ENCODE measurements at regions not wholly inside any gene's neighbourhood (a gene's known extent, or its start where the extent isn't known, plus 50 kb on each side); places are given as distances from the start of the nearest gene placed in this dataset.

- H3K4me3 ChIP-seq, result no peak overlapping the region
- peaks cover 0 to 42% (median 15%) of the 10 kb centered on the region in 12 donors for H3K4me1 ChIP-seq
- WGBS, 4 donors, result 72 to 77% (median 75%) methylated on average over 8 of the region's 8 CpGs
- TF ChIP-seq POLR2A (IDR thresholded peaks at IDR 0.05), result no peak
- no peak for TF ChIP-seq CTCF (IDR thresholded peaks at IDR 0.05)
- peak overlapping the region in 9 of 12 donors; percentile 30 to 72 (median 45) for H3K27ac ChIP-seq
- no peaks in the 10 kb centered on the region for H3K36me3 ChIP-seq
- intact Hi-C loops (cut with DNase I), result loop anchor here in 2 of 10 donors (10.0 kb wide), 2 partner anchors 103 to 113 kb away; no protein-coding TSS in a partner anchor
- peak in 1 of 5 donors; percentile 43 for DNase-seq
- H3K27me3 ChIP-seq, result no peaks in the 10 kb centered on the region
- H3K9me3 ChIP-seq, result peaks cover 0 to 3% (median 0%) of the 10 kb centered on the region in 12 donors
- ATAC-seq, result peak in 3 of 4 donors; percentile 11 to 17 (median 15)
Observed at GRCh38 chr5:79871364-79872120, 119.5 kb downstream of the MTX3 start.

- ATAC-seq, result no peak
- WGBS, 4 donors, result 74 to 90% (median 78%) methylated on average over 5 of the region's 5 CpGs
Observed at GRCh38 chr5:79868163-79868670, 122.8 kb downstream of the MTX3 start.

GRCh38 chr5:79865579-79865978, 125.5 kb downstream of the MTX3 start:
- intact Hi-C loops (cut with DNase I), result loop anchor here in 1 of 10 donors (5.0 kb wide), 1 partner anchor 313 kb away; no protein-coding TSS in a partner anchor
- TF ChIP-seq POLR2A (IDR thresholded peaks at IDR 0.05) (no peak), CTCF (IDR thresholded peaks at IDR 0.05) (no peak)
- WGBS, 4 donors, result 62 to 84% (median 82%) methylated on average over 2 of the region's 2 CpGs
- peaks cover 0 to 8% (median 0%) of the 10 kb centered on the region in 12 donors for H3K9me3 ChIP-seq
- H3K27me3 ChIP-seq, result no peaks in the 10 kb centered on the region
- no peaks in the 10 kb centered on the region for H3K36me3 ChIP-seq
- DNase-seq, result no peak
- peaks cover 0 to 5% (median 0%) of the 10 kb centered on the region in 12 donors for H3K4me1 ChIP-seq
- peak overlapping the region in 3 of 12 donors; percentile 3 to 28 (median 28) for H3K27ac ChIP-seq
- ATAC-seq, result peak; percentile 29 to 80 (median 44)
- no peak overlapping the region for H3K4me3 ChIP-seq

More at GRCh38 chr5:79868163-79868670, 122.8 kb downstream of the MTX3 start:
- Histone ChIP-seq H3K36me3 (no peaks in the 10 kb centered on the region), H3K9me3 (peaks cover 0 to 8% (median 0%) of the 10 kb centered on the region in 12 donors), H3K27ac (no peak overlapping the region), H3K4me3 (no peak overlapping the region), H3K4me1 (peaks cover 0 to 22% (median 10%) of the 10 kb centered on the region in 12 donors), H3K27me3 (no peaks in the 10 kb centered on the region)
- no peak for DNase-seq
- no peak for TF ChIP-seq POLR2A (IDR thresholded peaks at IDR 0.05)
- TF ChIP-seq CTCF (IDR thresholded peaks at IDR 0.05), result no peak
- intact Hi-C loops (cut with DNase I), result loop anchor here in 1 of 10 donors (5.0 kb wide), 1 partner anchor 316 kb away; no protein-coding TSS in a partner anchor

- Histone ChIP-seq H3K9me3 (peaks cover 0 to 8% (median 0%) of the 10 kb centered on the region in 12 donors), H3K27ac (peak overlapping the region in 5 of 12 donors; percentile 14 to 28 (median 22)), H3K27me3 (no peaks in the 10 kb centered on the region), H3K4me1 (peaks cover 0 to 16% (median 2%) of the 10 kb centered on the region in 12 donors), H3K4me3 (no peak overlapping the region), H3K36me3 (no peaks in the 10 kb centered on the region)
- 36 to 66% (median 46%) methylated on average over 4 of the region's 4 CpGs for WGBS, 4 donors
- ATAC-seq (peak in 2 of 4 donors; percentile 43 to 67), DNase-seq (no peak)
- TF ChIP-seq CTCF (IDR thresholded peaks at IDR 0.05), result no peak
- no peak for TF ChIP-seq POLR2A (IDR thresholded peaks at IDR 0.05)
- intact Hi-C loops (cut with DNase I), result loop anchor here in 1 of 10 donors (5.0 kb wide), 1 partner anchor 218 kb away; no protein-coding TSS in a partner anchor
Observed at GRCh38 chr5:79864364-79864763, 126.7 kb downstream of the MTX3 start.
